ENCODE measurements at regions not wholly inside any gene's neighbourhood (a gene's known extent, or its start where the extent isn't known, plus 50 kb on each side); places are given as distances from the start of the nearest gene placed in this dataset.

GRCh38 chr20:6707321-6707831, 60.1 kb upstream of the BMP2 start:
- intact Hi-C loops (cut with DNase I): no loop called here
- no peak for TF ChIP-seq CTCF (IDR thresholded peaks at IDR 0.05)
- DNase-seq: no peak
- H3K9me3 ChIP-seq: no peaks in the 10 kb centered on the region
- no peaks in the 10 kb centered on the region for H3K27me3 ChIP-seq
- H3K4me3 ChIP-seq: no peak overlapping the region
- H3K27ac ChIP-seq: peak overlapping the region; percentile 72
- no peaks in the 10 kb centered on the region for H3K36me3 ChIP-seq
- peak overlapping the region in 1 of 2 donors; percentile 4 for H3K9ac ChIP-seq (ENCODE audit: low read depth in 2 of 2, low read length in 2 of 2)
- H3K4me1 ChIP-seq: peaks cover 16% of the 10 kb centered on the region

GRCh38 chr20:6705926-6706548, 61.4 kb upstream of the BMP2 start:
- H3K9ac ChIP-seq (ENCODE audit: low read depth in 2 of 2, low read length in 2 of 2): no peak overlapping the region
- H3K27me3 ChIP-seq: no peaks in the 10 kb centered on the region
- H3K27ac ChIP-seq: no peak overlapping the region
- no peak overlapping the region for H3K4me3 ChIP-seq
- intact Hi-C loops (cut with DNase I): no loop called here
- TF ChIP-seq CTCF (IDR thresholded peaks at IDR 0.05): no peak
- no peaks in the 10 kb centered on the region for H3K36me3 ChIP-seq
- no peak for DNase-seq
- no peaks in the 10 kb centered on the region for H3K9me3 ChIP-seq
- H3K4me1 ChIP-seq: peaks cover 16% of the 10 kb centered on the region

GRCh38 chr20:6705106-6705766, 62.2 kb upstream of the BMP2 start:
- TF ChIP-seq CTCF (IDR thresholded peaks at IDR 0.05): no peak
- Histone ChIP-seq H3K4me1 (peaks cover 16% of the 10 kb centered on the region), H3K9me3 (no peaks in the 10 kb centered on the region), H3K9ac (ENCODE audit: low read depth in 2 of 2, low read length in 2 of 2) (peak overlapping the region in 1 of 2 donors; percentile 28), H3K27ac (peak overlapping the region; percentile 68), H3K4me3 (no peak overlapping the region), H3K36me3 (no peaks in the 10 kb centered on the region), H3K27me3 (no peaks in the 10 kb centered on the region)
- no peak for DNase-seq
- intact Hi-C loops (cut with DNase I): no loop called here

- intact Hi-C loops (cut with DNase I): no loop called here
- no peak overlapping the region for H3K4me3 ChIP-seq
- H3K9me3 ChIP-seq: no peaks in the 10 kb centered on the region
- no peaks in the 10 kb centered on the region for H3K27me3 ChIP-seq
- no peaks in the 10 kb centered on the region for H3K36me3 ChIP-seq
- peak overlapping the region in 1 of 2 donors; percentile 38 for H3K9ac ChIP-seq (ENCODE audit: low read depth in 2 of 2, low read length in 2 of 2)
- H3K27ac ChIP-seq: peak overlapping the region; percentile 68
- peak; percentile 67 for DNase-seq
- H3K4me1 ChIP-seq: peaks cover 12% of the 10 kb centered on the region
- TF ChIP-seq CTCF (IDR thresholded peaks at IDR 0.05): no peak
Observed at GRCh38 chr20:6704132-6704861, 63.2 kb upstream of the BMP2 start.

GRCh38 chr20:6703656-6704055, 63.8 kb upstream of the BMP2 start:
- no peaks in the 10 kb centered on the region for H3K9me3 ChIP-seq
- intact Hi-C loops (cut with DNase I): no loop called here
- no peaks in the 10 kb centered on the region for H3K27me3 ChIP-seq
- no peak for DNase-seq
- peak overlapping the region in 1 of 2 donors; percentile 38 for H3K9ac ChIP-seq (ENCODE audit: low read depth in 2 of 2, low read length in 2 of 2)
- H3K4me3 ChIP-seq: no peak overlapping the region
- H3K4me1 ChIP-seq: peaks cover 6% of the 10 kb centered on the region
- H3K36me3 ChIP-seq: no peaks in the 10 kb centered on the region
- no peak for TF ChIP-seq CTCF (IDR thresholded peaks at IDR 0.05)
- peak overlapping the region; percentile 68 for H3K27ac ChIP-seq

All from colonic mucosa (tissue), 4 donors.